HFFc6 (cell line): ENCODE measurements at regions not wholly inside any gene's neighbourhood (a gene's known extent, or its start where the extent isn't known, plus 50 kb on each side); places are given as distances from the start of the nearest gene placed in this dataset.

Experiments
- DNase-seq: peaks from one replicate; pipeline ENCODE4 v3.0.0-alpha.2; 2018
- H3K27ac Mint-ChIP-seq: 2 replicates; pipeline ENCODE4 v1.8.0; 2020; ENCODE audit warnings: mild to moderate bottlenecking, mixed read lengths
- H3K27me3 Mint-ChIP-seq: 2 replicates; pipeline ENCODE4 v1.8.0; 2021; ENCODE audit warnings: mild to moderate bottlenecking, moderate library complexity, mixed read lengths; ENCODE audit not compliant: insufficient read depth
- H3K36me3 Mint-ChIP-seq: 2 replicates; pipeline ENCODE4 v1.8.0; 2021; ENCODE audit warnings: low read depth, mixed read lengths
- H3K4me1 Mint-ChIP-seq: 2 replicates; pipeline ENCODE4 v1.8.0; 2020; ENCODE audit warnings: low read depth, mixed read lengths
- H3K4me3 Mint-ChIP-seq: 2 replicates; pipeline ENCODE4 v1.8.0; 2020; ENCODE audit warnings: mild to moderate bottlenecking, moderate library complexity, mixed read lengths
- H3K9me3 Mint-ChIP-seq: 2 replicates; pipeline ENCODE4 v1.8.0; 2020; ENCODE audit warnings: mild to moderate bottlenecking, mixed read lengths
- CTCF ChIP-seq: fragments of 200-600 bp; sonication (generic); IDR thresholded peaks from 2 replicates; pipeline ENCODE4 v1.5.0; 2021; ENCODE audit warnings: antibody characterized with exemption, mild to moderate bottlenecking

GRCh38 chr5:40221796-40222195 lies 457.9 kb upstream of the PTGER4 start:
- H3K27ac Mint-ChIP-seq = peak overlapping the region; percentile 87
- peak; percentile 87 for DNase-seq
- TF ChIP-seq CTCF = no peak
- H3K4me3 Mint-ChIP-seq = peak overlapping the region; percentile 65
- peaks cover 50% of the 10 kb centered on the region for H3K4me1 Mint-ChIP-seq
- H3K36me3 Mint-ChIP-seq = no peaks in the 10 kb centered on the region; the same call in 1 of the 2 replicates
- peaks cover 1% of the 10 kb centered on the region; the same call in 1 of the 2 replicates for H3K27me3 Mint-ChIP-seq
- no peaks in the 10 kb centered on the region for H3K9me3 Mint-ChIP-seq

GRCh38 chr5:40221255-40221654 lies 458.5 kb upstream of the PTGER4 start:
- H3K27me3 Mint-ChIP-seq = peaks cover 1% of the 10 kb centered on the region; the same call in 1 of the 2 replicates

GRCh38 chr5:40220260-40220659 lies 459.5 kb upstream of the PTGER4 start:
- H3K9me3 Mint-ChIP-seq = no peaks in the 10 kb centered on the region

More at GRCh38 chr5:40221255-40221654, 458.5 kb upstream of the PTGER4 start:
- Mint-ChIP-seq H3K27ac (no peak overlapping the region; the same call in 1 of the 2 replicates), H3K4me3 (no peak overlapping the region), H3K36me3 (no peaks in the 10 kb centered on the region; the same call in 1 of the 2 replicates), H3K9me3 (no peaks in the 10 kb centered on the region), H3K4me1 (peaks cover 50% of the 10 kb centered on the region)
- no peak for DNase-seq
- no peak for TF ChIP-seq CTCF

GRCh38 chr5:40217553-40217952 lies 462.2 kb upstream of the PTGER4 start:
- no peak for DNase-seq
- H3K9me3 Mint-ChIP-seq = no peaks in the 10 kb centered on the region
- TF ChIP-seq CTCF = no peak
- H3K27me3 Mint-ChIP-seq = no peaks in the 10 kb centered on the region; the same call in 1 of the 2 replicates
- H3K4me3 Mint-ChIP-seq = no peak overlapping the region
- H3K36me3 Mint-ChIP-seq = no peaks in the 10 kb centered on the region; the same call in 1 of the 2 replicates
- H3K4me1 Mint-ChIP-seq = peaks cover 26% of the 10 kb centered on the region
- no peak overlapping the region for H3K27ac Mint-ChIP-seq

More at GRCh38 chr5:40220260-40220659, 459.5 kb upstream of the PTGER4 start:
- DNase-seq = no peak
- Mint-ChIP-seq H3K27me3 (no peaks in the 10 kb centered on the region; the same call in 1 of the 2 replicates), H3K36me3 (no peaks in the 10 kb centered on the region; the same call in 1 of the 2 replicates), H3K4me1 (peaks cover 45% of the 10 kb centered on the region), H3K27ac (no peak overlapping the region), H3K4me3 (no peak overlapping the region)
- no peak for TF ChIP-seq CTCF

GRCh38 chr5:40210694-40211093 lies 469.0 kb upstream of the PTGER4 start:
- TF ChIP-seq CTCF = no peak
- Mint-ChIP-seq H3K27me3 (no peaks in the 10 kb centered on the region), H3K9me3 (no peaks in the 10 kb centered on the region), H3K4me3 (no peak overlapping the region), H3K27ac (no peak overlapping the region), H3K4me1 (no peaks in the 10 kb centered on the region; the same call in 1 of the 2 replicates), H3K36me3 (no peaks in the 10 kb centered on the region)
- DNase-seq = no peak
